KBM-7 (cell line): ENCODE measurements at regions not wholly inside any gene's neighbourhood (a gene's known extent, or its start where the extent isn't known, plus 50 kb on each side); places are given as distances from the start of the nearest gene placed in this dataset.
"Not testable (repeated sequence)": the region's sequence is repeated elsewhere in the genome, so short reads cannot be mapped to it uniquely, and the experiment has no call there.

Experiments used
- DNase-seq: peaks from one replicate; pipeline ENCODE4 v3.0.0-alpha.2; 2015
- in situ Hi-C: fragments of 300-500 bp; cut with MboI; formaldehyde crosslinking; loops from 2 replicates; pipeline ENCODE4 v1.14.3; 2020; ENCODE audit warnings: low sequenced_read_pairs, low pct_unique_long_range_greater_than_20kb, mixed read lengths

DNA sequence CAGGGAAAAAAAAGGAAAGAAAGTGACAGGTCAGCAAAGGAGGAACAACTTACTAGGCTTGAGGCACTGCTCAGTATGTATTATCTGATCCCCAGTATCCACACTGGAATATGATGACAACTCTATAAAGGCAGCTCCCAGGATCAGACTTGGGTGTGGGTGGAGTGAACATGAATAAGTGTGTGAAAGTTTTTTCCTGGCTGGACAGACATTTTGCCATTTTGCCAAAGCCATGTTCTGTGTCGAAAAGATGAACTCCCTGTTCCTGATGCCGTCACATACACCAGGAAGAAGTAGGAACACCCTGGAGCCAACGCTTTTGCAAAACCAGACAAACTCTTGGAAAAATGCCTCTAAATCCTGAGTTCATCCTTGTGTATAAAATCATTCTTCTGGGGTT, 143.2 kb upstream of the MEOX2 start:
- DNase-seq = no peak
- in situ Hi-C loops = no loop called here

DNA sequence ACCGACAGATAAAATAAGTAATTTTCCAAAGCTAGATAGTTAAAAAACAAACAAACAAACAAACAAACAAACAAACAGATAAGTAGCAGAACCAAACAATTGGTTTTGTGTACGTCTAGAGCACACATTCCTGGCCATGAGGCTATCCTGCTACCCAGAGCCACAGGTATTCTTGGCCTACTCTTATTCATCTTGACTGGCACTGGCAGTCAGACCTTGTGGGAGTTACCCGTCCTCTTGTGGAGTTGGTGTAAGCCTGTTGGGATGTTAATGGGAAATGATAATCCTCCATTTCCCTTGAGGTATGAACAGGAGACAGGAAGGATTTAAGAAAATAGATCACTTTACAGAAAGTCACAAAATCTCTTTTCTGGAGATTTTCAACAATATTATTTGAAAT, 142.4 kb upstream of the MEOX2 start:
- no peak for DNase-seq
- in situ Hi-C loops = no loop called here

DNA sequence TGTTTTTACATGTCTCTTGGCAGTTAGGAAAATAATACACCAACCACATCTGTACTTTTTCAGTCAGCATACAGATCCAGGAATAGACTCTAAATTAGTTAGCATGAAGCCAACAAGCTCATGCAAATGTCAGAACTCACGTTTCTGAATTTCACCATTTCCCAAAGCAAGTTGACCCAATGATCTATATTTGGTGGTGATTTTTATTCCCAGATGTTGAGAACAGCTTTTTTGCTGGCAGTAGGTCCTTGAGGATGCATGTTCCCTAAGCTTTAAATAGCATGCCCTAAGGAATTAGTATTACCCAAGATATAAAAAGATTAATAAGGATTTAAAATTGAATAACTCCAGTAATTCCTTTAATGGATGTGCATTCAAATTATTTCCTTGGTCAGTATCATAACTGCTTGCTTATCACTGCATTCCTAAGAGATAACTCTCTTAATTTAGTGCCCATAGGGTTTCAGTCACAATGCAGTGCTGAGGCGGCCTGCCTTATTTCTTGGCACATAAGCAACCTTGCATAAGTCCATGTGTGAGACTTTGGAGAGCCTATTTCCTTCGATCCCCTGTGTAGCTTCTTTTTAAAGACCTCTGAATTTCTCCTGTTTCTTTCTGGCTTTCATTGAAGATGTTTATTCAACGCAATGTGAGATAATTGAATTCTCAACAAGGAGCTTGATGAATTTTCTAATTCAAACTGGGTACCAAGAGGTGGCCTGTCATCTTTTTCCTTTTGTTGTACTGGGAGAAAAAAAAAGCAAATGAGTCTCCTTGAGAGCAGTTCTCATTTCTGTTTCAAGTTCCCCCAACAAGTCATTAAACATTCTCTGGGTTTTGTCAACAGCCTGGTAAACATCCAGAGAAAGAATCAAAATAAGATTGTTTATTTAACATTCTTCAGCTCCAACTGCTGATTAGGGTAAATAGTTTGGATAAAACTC, 135.3 kb upstream of the MEOX2 start:
- in situ Hi-C loops = no loop called here
- no peak for DNase-seq

DNA sequence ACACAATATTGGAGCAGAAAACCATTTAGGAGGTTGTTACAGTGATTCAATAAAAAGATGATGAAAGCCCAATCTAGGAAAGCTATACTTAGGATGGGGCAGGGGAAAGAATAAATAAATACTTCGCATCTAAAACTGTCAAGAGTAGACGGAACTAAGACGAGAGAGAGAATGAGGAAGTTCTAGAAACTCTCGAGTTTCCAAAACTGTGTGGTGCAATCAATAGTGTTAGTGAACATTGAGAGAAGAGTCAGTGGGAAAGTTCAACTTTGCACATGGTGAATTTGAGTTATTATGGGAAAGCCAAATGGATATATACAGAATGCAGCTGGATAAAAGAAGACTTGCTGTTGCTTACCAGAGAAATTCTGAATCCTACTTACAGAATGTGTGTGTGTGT, 133.8 kb upstream of the MEOX2 start:
- DNase-seq = peak; percentile 60
- in situ Hi-C loops = no loop called here

DNA sequence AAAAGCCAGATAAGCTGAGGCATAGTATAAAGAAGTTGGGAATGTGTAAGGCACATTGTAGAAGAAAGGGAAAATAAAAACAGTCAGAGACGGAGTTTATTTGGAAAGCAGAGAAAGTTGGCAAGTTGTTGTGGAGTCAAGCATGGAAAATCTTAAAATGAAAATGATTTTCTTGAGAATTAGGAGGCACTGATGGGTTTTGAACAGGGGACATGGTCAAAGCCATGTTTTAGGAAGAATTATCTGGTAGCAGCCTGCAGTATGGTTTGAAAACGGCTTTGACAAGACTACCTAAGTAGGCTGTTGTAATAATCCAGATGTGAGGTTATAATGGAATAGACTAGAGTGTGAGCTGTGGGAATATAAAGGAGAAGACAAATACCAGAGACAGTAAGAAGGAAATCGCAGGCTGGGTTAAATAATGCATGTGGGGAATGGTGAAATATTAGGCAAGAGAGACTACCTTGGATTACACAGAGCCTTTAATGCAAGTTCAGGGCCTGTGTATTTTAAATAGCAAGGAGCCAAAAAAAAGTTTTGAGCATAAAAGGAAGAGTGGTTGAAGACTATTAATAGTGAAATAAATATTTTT, 130.4 kb upstream of the MEOX2 start:
- DNase-seq = no peak
- in situ Hi-C loops = no loop called here

DNA sequence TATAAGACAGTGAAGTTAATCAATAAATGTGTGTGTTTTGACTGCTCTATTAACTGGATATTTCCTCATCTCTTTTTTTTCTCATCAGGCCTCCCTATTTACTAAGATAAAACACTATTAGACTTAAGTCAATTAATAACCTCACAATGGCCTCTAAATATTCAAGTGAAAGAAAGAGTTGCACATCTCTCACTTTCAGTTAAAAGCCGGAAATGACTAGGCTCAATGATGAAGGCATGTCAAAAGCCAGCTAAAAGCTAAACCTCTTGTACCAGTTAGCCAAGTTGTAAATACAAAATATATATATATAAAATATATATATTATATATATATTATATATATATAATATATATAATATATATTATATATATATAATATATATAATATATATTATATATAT, 127.0 kb upstream of the MEOX2 start:
- in situ Hi-C loops = no loop called here
- DNase-seq = no peak

DNA sequence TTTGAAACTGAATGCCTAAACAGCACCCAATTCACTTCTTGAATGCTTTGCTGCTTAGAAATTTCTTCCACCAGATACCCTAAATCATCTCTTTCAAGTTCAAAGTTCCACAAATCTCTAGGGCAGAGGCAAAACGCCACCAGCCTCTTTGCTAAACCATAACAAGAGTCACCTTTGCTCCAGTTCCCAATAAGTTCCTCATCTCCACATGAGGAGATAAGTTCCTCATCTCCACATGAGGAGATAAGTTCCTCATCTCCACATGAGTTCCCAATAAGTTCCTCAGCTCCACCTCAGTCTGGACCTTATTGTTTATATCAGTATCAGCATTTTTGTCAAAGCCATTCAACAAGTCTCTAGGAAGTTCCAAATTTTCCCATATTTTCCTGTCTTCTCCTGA, 123.9 kb upstream of the MEOX2 start:
- in situ Hi-C loops, DNase-seq: not testable (repeated sequence)

DNA sequence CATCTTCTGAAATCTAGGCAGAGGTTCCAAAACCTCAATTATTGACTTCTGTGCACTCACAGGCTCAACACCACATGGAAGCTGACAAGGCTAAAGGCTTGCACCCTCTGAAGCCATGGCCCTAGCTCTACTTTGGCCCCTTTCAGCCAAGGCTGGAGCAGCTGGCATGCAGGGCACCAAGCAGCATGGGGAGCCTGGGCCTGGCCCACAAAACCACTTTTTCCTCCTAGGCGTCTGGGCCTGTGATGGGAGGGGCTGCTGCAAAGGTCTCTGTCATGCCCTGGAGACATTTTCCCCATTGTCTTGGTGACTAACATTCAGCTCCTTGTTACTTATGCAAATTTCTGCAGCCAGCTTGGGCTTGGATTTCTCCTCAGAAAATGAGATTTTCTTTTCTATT, 123.5 kb upstream of the MEOX2 start:
- in situ Hi-C loops, DNase-seq: not testable (repeated sequence)

DNA sequence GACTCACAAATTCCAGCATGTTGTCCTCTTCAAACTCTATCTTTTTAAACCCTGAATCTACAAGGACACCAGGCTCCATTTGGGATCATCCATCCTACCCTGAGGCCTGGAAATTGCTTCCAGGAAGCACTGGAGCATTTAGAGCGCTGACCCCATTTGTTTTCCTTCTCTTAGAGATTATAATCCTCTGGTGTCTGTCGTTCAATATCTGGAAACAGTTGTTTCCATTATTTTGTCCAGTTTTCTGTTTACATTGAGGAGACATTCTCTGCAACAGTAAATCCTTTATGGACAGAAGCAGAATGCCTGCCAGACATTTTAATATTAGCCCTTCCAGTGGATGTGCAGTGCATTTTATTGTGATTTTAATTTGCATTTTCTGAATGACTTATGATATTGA, 119.4 kb upstream of the MEOX2 start:
- in situ Hi-C loops = no loop called here
- no peak for DNase-seq

DNA sequence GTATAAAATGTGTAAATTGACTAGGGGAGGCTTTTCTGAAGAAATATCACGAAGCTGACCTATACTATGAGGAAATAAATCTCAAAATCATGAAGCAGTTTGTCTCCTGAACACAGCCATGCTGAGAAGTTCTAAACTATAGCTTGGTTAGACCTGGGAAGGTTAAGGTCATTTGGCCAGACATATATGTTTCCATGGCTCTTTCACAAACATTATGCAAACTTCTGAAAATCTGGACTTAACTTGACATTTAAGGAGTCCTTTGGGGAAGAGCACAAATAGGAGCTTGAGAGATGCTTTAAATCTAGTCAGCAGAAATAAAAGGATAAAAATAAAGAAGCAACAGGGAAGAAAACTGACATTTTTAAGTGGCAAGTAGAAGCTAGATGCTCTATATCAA, 115.9 kb upstream of the MEOX2 start:
- in situ Hi-C loops = no loop called here
- no peak for DNase-seq

DNA sequence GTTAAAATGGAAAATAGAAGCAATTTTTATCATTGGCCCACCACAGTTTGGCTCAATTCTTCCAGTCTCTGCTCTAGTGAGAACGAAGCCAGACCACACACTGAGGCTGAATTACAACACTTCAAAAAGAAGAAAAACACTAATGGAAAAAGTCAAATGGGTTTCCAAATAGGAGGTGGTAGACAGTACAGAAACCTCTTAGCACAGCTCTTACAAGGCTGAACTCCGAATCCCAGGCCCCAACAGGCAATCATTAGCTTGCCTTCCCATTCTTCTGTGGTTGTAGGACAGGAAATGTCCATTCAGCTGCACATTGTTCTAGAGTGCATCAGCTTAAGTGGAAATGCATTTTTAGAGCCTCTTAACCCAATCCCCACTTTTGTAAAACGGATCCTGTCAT, 115.1 kb upstream of the MEOX2 start:
- in situ Hi-C loops = no loop called here
- DNase-seq = peak; percentile 32

DNA sequence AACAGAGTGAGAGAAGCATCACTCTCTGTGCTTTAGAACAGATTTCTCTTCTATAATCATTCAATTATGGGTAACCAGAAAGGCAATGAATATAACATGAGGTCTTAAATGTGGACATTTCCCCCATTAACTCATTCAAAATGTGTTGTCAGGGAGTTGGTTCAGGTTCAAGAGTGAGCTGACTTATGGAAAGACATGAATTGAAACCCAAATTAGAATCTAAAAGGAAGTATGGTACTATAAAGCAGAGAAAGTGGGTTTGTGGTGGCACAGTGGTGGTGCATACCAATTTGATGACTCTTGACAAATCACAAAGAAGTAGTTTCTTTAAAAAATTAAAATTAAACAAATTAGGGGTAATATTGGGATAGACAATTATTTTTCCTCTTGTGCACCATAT, 114.6 kb upstream of the MEOX2 start:
- no peak for DNase-seq
- in situ Hi-C loops = no loop called here

DNA sequence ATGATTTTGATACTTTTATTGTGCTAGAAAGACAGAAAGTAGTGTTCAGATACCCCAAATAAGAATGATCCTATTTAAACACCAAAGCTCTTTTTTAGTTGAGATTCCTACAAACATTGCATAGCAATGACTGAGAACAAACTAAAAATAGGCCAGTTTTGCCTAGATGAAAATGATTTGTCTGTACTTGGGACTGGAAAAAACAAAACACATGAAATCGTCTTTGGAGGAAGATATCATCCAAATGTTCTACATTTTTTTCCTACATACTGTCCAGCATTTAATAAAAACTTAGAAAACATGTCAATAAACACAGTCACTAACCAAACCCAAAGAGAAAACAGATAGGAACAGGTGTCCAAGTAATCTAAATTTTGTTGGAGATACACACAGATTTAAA, 111.6 kb upstream of the MEOX2 start:
- DNase-seq = no peak
- in situ Hi-C loops = no loop called here

DNA sequence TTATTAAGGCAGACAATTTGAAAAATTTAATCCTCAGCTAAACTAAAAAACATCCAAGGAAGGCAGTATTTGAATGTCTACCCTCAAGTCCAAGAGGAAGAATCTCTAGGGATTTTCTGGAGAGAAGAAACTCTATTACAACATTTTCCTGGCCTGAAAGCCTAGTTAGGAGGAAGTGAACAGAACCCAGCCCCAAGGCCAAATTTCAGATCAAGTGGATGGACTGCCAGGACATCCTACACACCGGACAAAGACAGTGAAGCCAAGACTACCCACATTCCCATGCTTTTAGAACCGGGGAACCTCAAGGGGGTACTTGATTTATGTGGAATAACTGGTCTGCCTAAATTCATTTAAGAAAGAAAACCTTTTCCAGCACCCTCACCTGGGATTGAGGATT, 108.9 kb upstream of the MEOX2 start:
- no peak for DNase-seq
- in situ Hi-C loops = no loop called here

DNA sequence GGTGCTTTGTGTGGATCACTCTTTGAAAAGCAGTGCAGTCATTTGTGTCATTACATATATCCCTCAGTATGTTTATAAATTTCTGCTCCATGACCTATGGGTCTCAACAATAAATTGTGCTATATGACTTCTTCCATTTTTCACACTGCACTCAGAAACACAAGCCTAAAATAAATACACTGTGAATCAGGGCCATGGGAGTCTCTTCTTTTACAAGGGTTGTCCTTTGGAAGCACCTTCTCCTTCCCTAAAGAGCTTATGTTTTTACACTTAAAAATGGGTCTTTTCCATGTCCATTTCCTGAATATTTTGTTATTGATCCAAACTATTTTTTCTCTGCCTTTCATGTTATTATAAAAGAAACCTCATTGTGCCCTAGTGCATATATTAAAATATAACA, 108.3 kb upstream of the MEOX2 start:
- in situ Hi-C loops = no loop called here
- no peak for DNase-seq

DNA sequence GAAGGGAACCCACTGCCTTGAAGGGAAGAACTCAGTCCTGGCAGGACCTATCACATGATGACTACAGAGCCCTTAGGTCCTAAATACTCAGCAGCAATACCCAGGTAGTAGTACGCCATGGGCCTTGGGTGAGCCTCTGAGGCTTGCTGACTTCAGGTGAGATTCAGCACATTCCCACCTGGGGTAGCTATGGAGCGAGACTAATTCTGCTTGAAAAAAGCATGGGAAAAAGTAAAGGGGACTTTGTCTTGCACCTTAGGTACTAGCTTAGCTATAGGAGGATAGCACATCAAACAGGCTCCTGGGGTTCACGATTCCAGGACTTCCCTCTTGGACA, 98.2 kb upstream of the MEOX2 start:
- DNase-seq = no peak
- in situ Hi-C loops = no loop called here

DNA sequence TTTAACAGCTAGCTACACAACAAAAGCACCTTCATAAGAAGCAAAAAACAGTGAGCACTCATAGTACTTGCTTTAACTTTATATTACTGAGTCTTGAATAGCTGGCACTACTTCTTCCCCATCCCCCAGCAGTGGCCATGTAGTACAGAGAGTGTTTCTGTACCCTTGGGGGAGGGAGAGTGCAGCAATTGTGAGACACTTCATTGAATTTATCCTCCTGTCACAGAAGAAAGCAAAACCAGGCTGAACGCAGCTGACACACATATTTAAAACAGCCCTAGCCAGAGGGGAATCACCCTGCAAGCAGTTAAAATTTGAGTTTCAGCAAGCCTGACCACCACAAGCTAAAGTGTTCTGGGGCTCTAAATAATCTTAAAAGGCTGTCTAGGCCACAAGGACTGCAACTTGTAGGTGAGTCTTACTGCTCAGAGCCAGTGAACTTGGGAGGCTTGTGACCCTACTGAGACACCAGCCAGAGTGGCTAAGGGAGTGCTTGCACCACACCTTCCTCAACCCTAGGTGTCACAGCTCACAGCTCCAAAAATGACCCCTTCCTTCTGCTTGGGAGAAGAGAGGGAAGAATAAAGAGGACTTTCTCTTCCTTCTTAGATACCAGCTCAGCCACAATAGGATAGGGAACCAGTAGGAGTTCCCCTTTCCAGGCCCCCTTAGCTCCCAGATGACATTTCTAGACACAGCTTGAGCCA, 97.7 kb upstream of the MEOX2 start:
- in situ Hi-C loops = no loop called here
- DNase-seq = peak; percentile 53

DNA sequence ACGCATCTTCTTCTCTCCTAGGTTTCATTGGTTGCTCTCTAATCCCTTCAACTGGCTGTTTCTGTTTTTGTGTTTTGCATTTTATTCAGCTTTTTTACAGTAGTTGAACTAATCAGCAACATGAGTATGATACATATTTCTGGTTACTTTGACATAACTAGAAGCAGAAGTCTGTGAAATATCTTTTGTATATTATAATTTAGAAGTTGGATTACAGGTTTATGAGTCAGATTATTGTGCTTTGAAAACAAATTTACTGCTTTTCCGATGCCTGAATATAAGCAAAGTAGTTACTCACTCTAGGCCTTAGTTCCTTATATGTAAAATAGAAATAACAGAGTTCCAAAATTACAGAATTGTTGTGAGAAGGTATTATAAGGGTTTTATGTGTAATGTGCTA, 96.2 kb upstream of the MEOX2 start:
- DNase-seq = no peak
- in situ Hi-C loops = no loop called here

DNA sequence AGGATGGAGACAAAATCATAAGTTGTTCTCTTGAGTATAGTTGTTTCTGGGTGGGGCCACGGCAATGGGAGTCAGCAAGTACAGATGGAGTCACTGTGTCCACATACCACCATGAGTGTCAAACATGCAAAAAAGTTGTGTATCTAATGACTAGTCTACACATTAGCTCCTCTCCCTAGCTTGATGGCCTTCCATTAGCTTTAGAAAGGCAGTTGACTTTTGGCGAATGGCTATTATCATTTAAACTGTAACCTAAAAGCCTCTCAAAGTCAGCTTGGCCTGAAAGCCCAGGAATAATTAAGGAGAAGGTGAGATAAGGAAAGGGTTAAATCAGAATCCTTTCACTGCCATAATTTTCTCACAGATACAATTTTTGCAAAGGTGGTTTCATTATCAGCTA, 95.5 kb upstream of the MEOX2 start:
- in situ Hi-C loops = no loop called here
- DNase-seq = no peak

DNA sequence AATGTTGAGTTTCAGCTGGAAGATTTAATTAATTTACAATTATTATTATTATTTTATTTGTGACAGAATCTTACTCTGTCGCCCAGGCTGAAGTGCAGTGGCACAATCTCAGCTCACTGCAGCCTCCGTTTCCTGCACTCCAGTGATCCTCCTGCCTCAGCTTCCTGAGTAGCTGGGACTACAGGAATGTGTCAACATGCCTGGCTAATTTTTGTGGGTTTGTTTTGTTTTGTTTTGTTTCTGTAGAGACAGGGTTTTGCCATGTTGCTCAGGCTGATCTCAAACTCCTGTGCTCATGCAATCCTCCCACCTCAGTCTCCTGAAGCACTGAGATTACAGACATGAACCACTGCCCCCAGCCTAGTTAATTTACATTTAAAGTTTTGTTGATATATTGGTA, 93.8 kb upstream of the MEOX2 start:
- peak; percentile 29 for DNase-seq
- in situ Hi-C loops = no loop called here
